ENCODE measurements at regions not wholly inside any gene's neighbourhood (a gene's known extent, or its start where the extent isn't known, plus 50 kb on each side); places are given as distances from the start of the nearest gene placed in this dataset.

GRCh38 chrX:98654565-98654964 lies 1755.5 kb downstream of the PCDH19 start:
- DNase-seq: no peak

Measured in NCI-H345 (cell line).